ENCODE measurements at regions not wholly inside any gene's neighbourhood (a gene's known extent, or its start where the extent isn't known, plus 50 kb on each side); places are given as distances from the start of the nearest gene placed in this dataset.

- TF ChIP-seq ZNF8 (CRISPR knock-in tag; IDR thresholded peaks at IDR 0.05) (no peak), CSDC2 (CRISPR knock-in tag; IDR thresholded peaks at IDR 0.05) (no peak), TOX (CRISPR knock-in tag; IDR thresholded peaks at IDR 0.05; ENCODE audit: borderline replicate concordance) (no peak), PATZ1 (CRISPR knock-in tag; IDR thresholded peaks at IDR 0.05; ENCODE audit: borderline replicate concordance) (no peak), TCF4 (CRISPR knock-in tag; IDR thresholded peaks at IDR 0.05; ENCODE audit: borderline replicate concordance) (no peak)
- no peak for ATAC-seq
These were observed 259.1 kb upstream of the MINDY3 start for GRCh38 chr10:16119445-16119844.

GRCh38 chr10:16120563-16120962 lies 260.3 kb upstream of the MINDY3 start:
- TF ChIP-seq ZNF70 (CRISPR knock-in tag; IDR thresholded peaks at IDR 0.05) (no peak), BACH2 (CRISPR knock-in tag; IDR thresholded peaks at IDR 0.05; ENCODE audit: borderline replicate concordance) (no peak), ZNF565 (CRISPR knock-in tag; conservative IDR thresholded peaks at IDR 0.05; ENCODE audit: low read depth) (no peak), ZC3H10 (CRISPR knock-in tag; IDR thresholded peaks at IDR 0.05) (no peak), TSHZ2 (CRISPR knock-in tag; IDR thresholded peaks at IDR 0.05) (no peak), OSR1 (CRISPR knock-in tag; IDR thresholded peaks at IDR 0.05) (no peak), CREB5 (CRISPR knock-in tag; IDR thresholded peaks at IDR 0.05; ENCODE audit: low read depth) (no peak), TCF4 (CRISPR knock-in tag; IDR thresholded peaks at IDR 0.05; ENCODE audit: borderline replicate concordance) (no peak), PPARA (CRISPR knock-in tag; IDR thresholded peaks at IDR 0.05; ENCODE audit: borderline replicate concordance) (no peak), SNAI2 (CRISPR knock-in tag; IDR thresholded peaks at IDR 0.05) (no peak), ZFP30 (CRISPR knock-in tag; IDR thresholded peaks at IDR 0.05) (no peak), CSRNP3 (CRISPR knock-in tag; IDR thresholded peaks at IDR 0.05) (no peak), ISL1 (CRISPR knock-in tag; IDR thresholded peaks at IDR 0.05) (no peak), ARNTL (CRISPR knock-in tag; IDR thresholded peaks at IDR 0.05; ENCODE audit: borderline replicate concordance, low read depth) (no peak), POU6F1 (CRISPR knock-in tag; IDR thresholded peaks at IDR 0.05; ENCODE audit: borderline replicate concordance, low read depth) (no peak), CSDC2 (CRISPR knock-in tag; IDR thresholded peaks at IDR 0.05) (no peak), GLIS3 (CRISPR knock-in tag; IDR thresholded peaks at IDR 0.05) (no peak), RARB (CRISPR knock-in tag; IDR thresholded peaks at IDR 0.05) (no peak)
- no peak for ATAC-seq

- ATAC-seq = no peak
- TF ChIP-seq ESRRG (CRISPR knock-in tag; IDR thresholded peaks at IDR 0.05) (no peak), CSDC2 (CRISPR knock-in tag; IDR thresholded peaks at IDR 0.05) (no peak), PATZ1 (CRISPR knock-in tag; IDR thresholded peaks at IDR 0.05; ENCODE audit: borderline replicate concordance) (no peak), OSR1 (CRISPR knock-in tag; IDR thresholded peaks at IDR 0.05) (no peak), ISL1 (CRISPR knock-in tag; IDR thresholded peaks at IDR 0.05) (no peak), SNAI2 (CRISPR knock-in tag; IDR thresholded peaks at IDR 0.05) (no peak), ZNF565 (CRISPR knock-in tag; conservative IDR thresholded peaks at IDR 0.05; ENCODE audit: low read depth) (no peak), TSHZ2 (CRISPR knock-in tag; IDR thresholded peaks at IDR 0.05) (no peak), ZC3H10 (CRISPR knock-in tag; IDR thresholded peaks at IDR 0.05) (no peak), CREB5 (CRISPR knock-in tag; IDR thresholded peaks at IDR 0.05; ENCODE audit: low read depth) (no peak), ZNF70 (CRISPR knock-in tag; IDR thresholded peaks at IDR 0.05) (no peak), ZFP30 (CRISPR knock-in tag; IDR thresholded peaks at IDR 0.05) (no peak), ARNTL (CRISPR knock-in tag; IDR thresholded peaks at IDR 0.05; ENCODE audit: borderline replicate concordance, low read depth) (no peak)
These were observed 281.2 kb upstream of the MINDY3 start for GRCh38 chr10:16141499-16141898.
